Spleen (tissue), 11 donors: ENCODE measurements at regions not wholly inside any gene's neighbourhood (a gene's known extent, or its start where the extent isn't known, plus 50 kb on each side); places are given as distances from the start of the nearest gene placed in this dataset.

Experiments used
- DNase-seq: peaks from one replicate; pipeline ENCODE4 v3.0.0-alpha.2; 2020
- H3K27ac ChIP-seq, 8 donors: fragments of 200-600 bp; sonication (generic) in 7 of 8; 1 replicate in 4 of 8; 2 replicates in 4 of 8; pipeline versions ENCODE4 v1.5.0 to v1.8.0; 2016 to 2021; ENCODE audit warnings: inconsistent platforms in 4 of 8, mild to moderate bottlenecking in 4 of 8, moderate library complexity in 1 of 8
- H3K27me3 ChIP-seq, 7 donors: fragments of 200-600 bp; sonication (generic) in 6 of 7; replicated peaks in 1 of 7; 1 replicate in 4 of 7; 2 replicates in 3 of 7; pipeline versions ENCODE4 v1.5.0 to v1.8.0; 2016 to 2021; ENCODE audit warnings: inconsistent platforms in 3 of 7, mild to moderate bottlenecking in 1 of 7
- H3K36me3 ChIP-seq, 6 donors: fragments of 200-600 bp; sonication (generic) in 5 of 6; 1 replicate in 4 of 6; 2 replicates in 2 of 6; pipeline versions ENCODE4 v1.5.0 to v1.8.0; 2016 to 2021; ENCODE audit warnings: inconsistent platforms in 2 of 6
- H3K4me1 ChIP-seq, 6 donors: fragments of 200-600 bp; sonication (generic) in 5 of 6; 1 replicate in 3 of 6; 2 replicates in 3 of 6; pipeline versions ENCODE4 v1.5.0 to v1.8.0; 2016 to 2021; ENCODE audit warnings: inconsistent platforms in 3 of 6
- H3K4me3 ChIP-seq, 8 donors: fragments of 200-600 bp; sonication (generic) in 7 of 8; 1 replicate in 4 of 8; 2 replicates in 4 of 8; pipeline versions ENCODE4 v1.5.0 to v1.8.0; 2016 to 2021; ENCODE audit warnings: inconsistent platforms in 4 of 8, mild to moderate bottlenecking in 4 of 8, moderate library complexity in 2 of 8
- H3K9me3 ChIP-seq, 8 donors: fragments of 200-600 bp; sonication (generic) in 7 of 8; 1 replicate in 4 of 8; 2 replicates in 4 of 8; pipeline versions ENCODE4 v1.5.0 to v1.8.0; 2016 to 2021; ENCODE audit warnings: inconsistent platforms in 4 of 8
- POLR2A ChIP-seq, 3 donors: fragments of 450-650 bp; IDR thresholded peaks; one replicate each; pipeline ENCODE4 v1.5.1; 2017; ENCODE audit warnings: antibody characterized with exemption in 3 of 3, mild to moderate bottlenecking in 1 of 3
- POLR2AphosphoS5 ChIP-seq, 3 donors: sonication (generic); formaldehyde crosslinking; IDR thresholded peaks; one replicate each; pipeline ENCODE4 v1.5.1; 2017; ENCODE audit warnings: antibody characterized with exemption in 3 of 3
- whole genome bisulfite sequencing, 5 donors: extraction: QIAGEN DNeasy Blood & Tissue Kit in 3 of 5; methylation state at CpG; one replicate each; pipeline versions ENCODE4 v1.1.5 to v1.1.7; 2013 to 2018; 5-methylcytosine and 5-hydroxymethylcytosine counted together
- intact Hi-C: fragments of 100-400 bp; cut with DNase I; formaldehyde crosslinking; loops from one replicate; pipeline ENCODE4 v1.15.0; 2023; ENCODE audit warnings: low total_unique reads
- TF ChIP-seq, protein P1 (sequence below), 11 experiments: fragments of 200-600 bp in 7 of 11; fragments of 450-650 bp in 4 of 11; sonication (generic) in 4 of 11; IDR thresholded peaks in 8 of 11; conservative IDR thresholded peaks in 3 of 11; 1 replicate in 7 of 11; 2 replicates in 4 of 11; pipeline versions ENCODE4 v1.4.0 to v1.8.0; 2016 to 2021; ENCODE audit warnings: antibody characterized with exemption in 11 of 11, inconsistent platforms in 4 of 11, mild to moderate bottlenecking in 1 of 11
- donor health status: healthy with polysubstance abuse.
- donor health status: DM: no; HTN: no; CAD: no; lungs with moderate emphysema.
- donor health status: DM: no; HTN: no; CAD: no.
- donor health status: Bipolar disorder and iron deficiency.
- donor health status: healthy.
- donor health status: DM: no; HTN: no; CAD: no.
- donor health status: DM: yes; HTN: yes; CAD: no.

DNA sequence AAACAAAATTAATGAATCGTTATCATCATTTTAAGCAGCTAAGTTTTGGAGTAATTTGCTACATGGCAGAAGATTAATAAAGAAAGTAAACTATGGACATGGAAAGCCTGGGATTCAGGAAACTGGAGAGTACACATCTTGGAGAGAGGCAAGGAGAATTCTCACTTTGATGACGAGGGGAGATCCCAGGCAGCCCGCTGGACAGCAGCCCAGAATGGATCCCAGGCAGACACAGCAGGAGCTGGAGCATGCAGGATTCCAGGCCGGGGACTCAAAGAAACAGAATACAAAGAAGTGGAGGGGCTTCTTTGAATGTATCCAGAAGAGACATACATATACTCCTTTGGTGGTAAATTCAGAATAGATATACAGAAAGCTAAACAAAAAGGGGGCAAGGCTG lies 118.0 kb upstream of the ATP6AP2 start:
- H3K4me1 ChIP-seq: peaks cover 0 to 14% (median 9%) of the 10 kb centered on the region in 6 donors
- no peak overlapping the region for H3K4me3 ChIP-seq
- WGBS, 5 donors: 74 to 88% (median 75%) methylated on average over 4 of the region's 4 CpGs
- DNase-seq: no peak
- intact Hi-C loops: no loop called here
- H3K36me3 ChIP-seq: no peaks in the 10 kb centered on the region
- peaks cover 0 to 6% (median 0%) of the 10 kb centered on the region in 7 donors for H3K27me3 ChIP-seq
- TF ChIP-seq, protein P1, sequence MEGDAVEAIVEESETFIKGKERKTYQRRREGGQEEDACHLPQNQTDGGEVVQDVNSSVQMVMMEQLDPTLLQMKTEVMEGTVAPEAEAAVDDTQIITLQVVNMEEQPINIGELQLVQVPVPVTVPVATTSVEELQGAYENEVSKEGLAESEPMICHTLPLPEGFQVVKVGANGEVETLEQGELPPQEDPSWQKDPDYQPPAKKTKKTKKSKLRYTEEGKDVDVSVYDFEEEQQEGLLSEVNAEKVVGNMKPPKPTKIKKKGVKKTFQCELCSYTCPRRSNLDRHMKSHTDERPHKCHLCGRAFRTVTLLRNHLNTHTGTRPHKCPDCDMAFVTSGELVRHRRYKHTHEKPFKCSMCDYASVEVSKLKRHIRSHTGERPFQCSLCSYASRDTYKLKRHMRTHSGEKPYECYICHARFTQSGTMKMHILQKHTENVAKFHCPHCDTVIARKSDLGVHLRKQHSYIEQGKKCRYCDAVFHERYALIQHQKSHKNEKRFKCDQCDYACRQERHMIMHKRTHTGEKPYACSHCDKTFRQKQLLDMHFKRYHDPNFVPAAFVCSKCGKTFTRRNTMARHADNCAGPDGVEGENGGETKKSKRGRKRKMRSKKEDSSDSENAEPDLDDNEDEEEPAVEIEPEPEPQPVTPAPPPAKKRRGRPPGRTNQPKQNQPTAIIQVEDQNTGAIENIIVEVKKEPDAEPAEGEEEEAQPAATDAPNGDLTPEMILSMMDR (IDR thresholded peaks at IDR 0.05 in 8 of 11, conservative IDR thresholded peaks at IDR 0.05 in 3 of 11): no peak
- TF ChIP-seq POLR2AphosphoS5 (IDR thresholded peaks at IDR 0.05) (no peak), POLR2A (IDR thresholded peaks at IDR 0.05) (no peak)
- no peak overlapping the region for H3K27ac ChIP-seq
- no peaks in the 10 kb centered on the region for H3K9me3 ChIP-seq

DNA sequence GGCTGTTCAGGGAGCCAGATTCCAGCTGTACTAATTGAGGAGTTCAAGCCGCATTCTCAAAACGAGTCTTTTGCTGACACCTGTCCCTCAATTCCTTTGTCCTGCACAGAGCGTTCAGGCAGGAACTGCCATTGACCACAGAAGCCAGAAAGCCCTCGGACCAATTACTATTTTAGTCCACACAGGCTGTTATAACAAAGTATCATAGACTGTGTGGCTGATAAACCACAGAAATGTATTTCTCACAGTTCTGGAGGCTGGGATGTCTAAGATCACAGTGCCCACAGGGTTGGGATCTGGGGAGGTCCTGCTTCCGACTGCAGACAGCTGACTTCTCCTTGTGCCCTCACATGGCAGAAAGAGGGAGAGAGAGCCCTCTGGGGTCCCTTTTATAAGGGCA lies 119.8 kb upstream of the ATP6AP2 start:
- Histone ChIP-seq H3K9me3 (no peaks in the 10 kb centered on the region), H3K4me1 (peaks cover 0 to 5% (median 3%) of the 10 kb centered on the region in 6 donors), H3K27me3 (peaks cover 0 to 6% (median 0%) of the 10 kb centered on the region in 7 donors), H3K27ac (no peak overlapping the region), H3K36me3 (no peaks in the 10 kb centered on the region), H3K4me3 (no peak overlapping the region)
- no peak for DNase-seq
- intact Hi-C loops: no loop called here
- 29 to 65% (median 52%) methylated on average over 4 to 5 of the region's 5 CpGs for WGBS, 5 donors
- TF ChIP-seq POLR2AphosphoS5 (IDR thresholded peaks at IDR 0.05) (no peak), POLR2A (IDR thresholded peaks at IDR 0.05) (no peak)
- TF ChIP-seq, protein P1 (IDR thresholded peaks at IDR 0.05 in 8 of 11, conservative IDR thresholded peaks at IDR 0.05 in 3 of 11): no peak

DNA sequence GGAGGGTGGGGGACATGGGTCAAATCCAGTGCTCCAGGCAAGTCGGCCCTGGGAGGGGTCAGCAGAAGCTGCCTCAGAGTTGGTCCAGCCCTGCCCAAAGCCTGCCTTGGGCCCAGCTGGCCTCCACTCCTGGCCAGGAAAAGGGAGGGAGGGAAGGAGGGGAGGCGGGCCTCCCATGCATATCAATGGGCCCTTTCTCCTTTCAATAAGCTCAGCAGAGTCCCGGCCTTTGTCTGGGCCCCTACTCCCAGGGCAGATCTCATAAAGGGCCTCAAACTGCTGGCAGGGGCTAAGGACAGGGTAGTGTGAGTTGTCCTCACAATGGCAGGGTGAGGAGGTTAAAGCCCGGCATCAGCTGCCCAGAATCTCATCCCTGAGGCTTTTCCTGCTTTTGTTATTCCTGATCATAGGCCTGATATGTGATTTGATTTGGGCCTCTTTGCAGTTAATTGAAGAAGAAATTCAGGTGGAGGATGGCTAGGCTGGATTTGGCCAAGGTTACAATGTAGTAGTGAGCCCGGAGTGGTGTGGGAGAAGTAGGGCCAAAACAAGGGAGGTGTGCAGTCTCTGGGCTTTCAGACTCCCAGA lies 121.1 kb upstream of the ATP6AP2 start:
- DNase-seq: no peak
- no peak overlapping the region for H3K27ac ChIP-seq
- H3K4me3 ChIP-seq: no peak overlapping the region
- intact Hi-C loops: no loop called here
- no peaks in the 10 kb centered on the region for H3K36me3 ChIP-seq
- no peaks in the 10 kb centered on the region for H3K4me1 ChIP-seq
- TF ChIP-seq POLR2A (IDR thresholded peaks at IDR 0.05): no peak
- no peak for TF ChIP-seq POLR2AphosphoS5 (IDR thresholded peaks at IDR 0.05)
- TF ChIP-seq, protein P1 (IDR thresholded peaks at IDR 0.05 in 8 of 11, conservative IDR thresholded peaks at IDR 0.05 in 3 of 11): no peak
- WGBS, 5 donors: 58 to 81% (median 79%) methylated on average over 2 to 5 of the region's 5 CpGs
- peaks cover 0 to 6% (median 0%) of the 10 kb centered on the region in 7 donors for H3K27me3 ChIP-seq
- H3K9me3 ChIP-seq: no peaks in the 10 kb centered on the region

DNA sequence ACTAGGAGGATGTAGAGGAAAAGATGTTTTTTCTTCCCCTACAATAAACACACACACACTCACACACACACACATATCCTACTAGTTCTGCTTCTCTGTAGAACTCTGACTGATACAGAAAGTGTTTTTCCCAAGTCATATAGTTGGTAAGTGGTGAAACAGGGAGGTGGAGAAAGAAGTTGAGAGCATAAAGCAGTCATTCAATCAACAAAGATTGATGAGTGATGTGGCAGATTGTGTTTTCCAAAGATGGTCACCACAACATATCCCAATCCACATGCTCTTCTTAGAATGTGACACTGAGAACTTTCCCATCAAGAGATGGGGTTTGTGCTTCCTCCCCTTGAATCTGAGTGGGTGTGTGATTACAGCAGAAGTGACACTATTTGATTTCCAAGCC lies 123.4 kb upstream of the ATP6AP2 start:
- no peaks in the 10 kb centered on the region for H3K9me3 ChIP-seq
- H3K4me1 ChIP-seq: no peaks in the 10 kb centered on the region
- DNase-seq: no peak
- H3K27me3 ChIP-seq: peaks cover 0 to 6% (median 0%) of the 10 kb centered on the region in 7 donors
- no peaks in the 10 kb centered on the region for H3K36me3 ChIP-seq
- intact Hi-C loops: no loop called here
- TF ChIP-seq POLR2AphosphoS5 (IDR thresholded peaks at IDR 0.05) (no peak), POLR2A (IDR thresholded peaks at IDR 0.05) (no peak)
- TF ChIP-seq, protein P1 (IDR thresholded peaks at IDR 0.05 in 8 of 11, conservative IDR thresholded peaks at IDR 0.05 in 3 of 11): no peak
- H3K4me3 ChIP-seq: no peak overlapping the region
- no peak overlapping the region for H3K27ac ChIP-seq
